Stimulated activated CD4-positive, alpha-beta T cell treated with anti-CD3 and anti-CD28 coated beads, Interleukin-2, amount 100 ng/mL, for 48 hours (primary cell): ENCODE measurements at regions not wholly inside any gene's neighbourhood (a gene's known extent, or its start where the extent isn't known, plus 50 kb on each side); places are given as distances from the start of the nearest gene placed in this dataset.

Source experiments
- DNase-seq, 2 donors: peaks; one replicate each; pipeline ENCODE4 v3.0.0-alpha.2; 2020

DNA sequence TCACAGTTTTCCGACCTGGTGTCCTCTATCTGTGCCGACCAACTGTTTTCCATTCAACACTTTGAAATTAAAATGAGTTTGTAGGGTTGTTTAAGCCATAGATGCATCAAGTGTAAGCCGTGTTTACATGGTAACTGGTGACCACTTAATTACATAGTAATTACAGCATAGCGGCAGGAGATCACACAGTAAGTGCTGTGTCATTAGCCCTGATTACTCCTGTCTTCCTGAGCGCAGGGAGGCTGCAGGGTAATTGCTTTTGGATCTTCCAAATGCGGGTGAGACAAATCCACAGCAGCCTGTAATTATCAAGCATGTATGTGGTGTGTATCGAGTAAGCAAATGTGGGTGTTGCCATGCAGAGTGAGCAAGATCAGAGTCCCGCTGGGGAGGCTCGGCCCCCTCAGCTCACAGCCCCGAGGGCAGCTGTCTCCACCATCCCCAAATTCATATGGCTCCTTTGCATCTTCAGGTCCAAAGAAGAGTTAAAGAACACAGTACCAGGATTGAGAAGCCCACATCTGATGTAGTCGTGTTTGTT, 71.5 kb upstream of the HDAC4 start:
- DNase-seq = no peak

DNA sequence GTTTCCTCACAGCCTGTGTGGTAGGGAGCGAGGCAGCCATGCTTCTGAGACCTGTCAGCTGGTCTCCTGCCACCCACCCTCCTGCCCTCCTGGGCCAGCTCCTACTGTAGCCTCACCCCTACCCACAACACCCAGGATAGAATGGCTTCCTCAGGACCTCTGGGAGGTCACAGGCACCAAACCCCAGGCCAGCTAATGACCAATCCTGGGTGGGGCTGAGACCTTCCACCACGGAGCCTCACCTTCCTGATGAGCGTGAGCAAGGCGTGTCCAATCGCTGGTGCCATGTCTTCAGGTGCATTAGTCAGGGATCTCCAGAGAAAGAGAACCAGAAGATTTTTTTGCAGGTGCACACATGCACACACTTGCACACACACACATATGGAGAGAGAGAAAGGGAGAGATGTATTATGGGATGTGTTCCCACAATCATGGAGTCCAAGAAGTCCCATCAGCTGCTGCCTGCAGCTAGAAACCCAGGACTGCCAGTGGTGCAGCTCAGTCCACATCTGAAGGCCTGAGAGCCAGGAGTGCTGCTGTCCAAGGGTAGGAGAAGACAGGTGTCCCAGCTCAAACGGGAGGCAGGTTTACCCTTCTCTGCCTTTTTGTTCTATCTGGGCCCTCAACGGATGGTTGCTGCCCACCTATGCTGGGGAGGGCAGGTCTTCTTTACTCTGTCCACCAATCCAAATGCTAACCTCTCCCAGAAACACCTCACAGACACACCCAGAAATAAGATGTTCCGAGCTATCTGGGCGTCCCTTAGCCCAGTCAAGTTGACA, 70.4 kb upstream of the HDAC4 start:
- no peak for DNase-seq

DNA sequence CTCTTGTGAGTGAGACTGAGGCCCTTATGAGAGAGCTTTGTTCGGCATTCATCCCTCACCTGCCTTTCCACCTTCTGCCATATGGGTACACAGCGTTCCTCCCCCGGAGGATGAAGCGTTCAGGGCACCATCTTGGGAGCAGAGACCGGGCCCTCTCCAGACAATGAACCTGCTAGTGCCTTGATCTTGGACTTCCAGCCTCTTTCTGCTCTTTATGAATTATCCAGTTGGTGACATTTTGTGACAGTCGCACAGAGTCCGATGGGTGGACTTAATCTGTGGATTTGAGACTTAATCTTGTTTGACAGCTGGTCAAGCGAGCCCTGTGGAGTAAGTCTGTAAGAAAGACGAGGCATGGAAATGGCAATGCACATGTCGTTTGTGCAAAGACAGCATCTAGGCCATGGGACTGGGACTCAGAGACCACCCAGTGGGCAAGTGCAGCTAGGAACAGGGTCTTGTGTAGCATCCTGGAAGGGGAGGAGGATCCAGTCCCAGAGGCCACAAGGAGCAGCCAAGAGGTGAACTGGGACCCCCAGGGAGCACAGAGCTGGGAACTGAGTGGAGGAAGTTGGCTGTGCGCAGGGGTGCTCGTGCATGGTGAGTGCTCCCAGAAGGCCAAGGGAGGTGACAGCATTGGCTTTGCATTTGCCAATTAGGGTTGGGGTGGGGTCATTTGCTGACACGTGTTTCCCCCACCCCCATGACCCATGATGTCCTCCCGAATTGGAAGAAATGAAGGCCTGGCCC, 69.5 kb upstream of the HDAC4 start:
- no peak for DNase-seq

DNA sequence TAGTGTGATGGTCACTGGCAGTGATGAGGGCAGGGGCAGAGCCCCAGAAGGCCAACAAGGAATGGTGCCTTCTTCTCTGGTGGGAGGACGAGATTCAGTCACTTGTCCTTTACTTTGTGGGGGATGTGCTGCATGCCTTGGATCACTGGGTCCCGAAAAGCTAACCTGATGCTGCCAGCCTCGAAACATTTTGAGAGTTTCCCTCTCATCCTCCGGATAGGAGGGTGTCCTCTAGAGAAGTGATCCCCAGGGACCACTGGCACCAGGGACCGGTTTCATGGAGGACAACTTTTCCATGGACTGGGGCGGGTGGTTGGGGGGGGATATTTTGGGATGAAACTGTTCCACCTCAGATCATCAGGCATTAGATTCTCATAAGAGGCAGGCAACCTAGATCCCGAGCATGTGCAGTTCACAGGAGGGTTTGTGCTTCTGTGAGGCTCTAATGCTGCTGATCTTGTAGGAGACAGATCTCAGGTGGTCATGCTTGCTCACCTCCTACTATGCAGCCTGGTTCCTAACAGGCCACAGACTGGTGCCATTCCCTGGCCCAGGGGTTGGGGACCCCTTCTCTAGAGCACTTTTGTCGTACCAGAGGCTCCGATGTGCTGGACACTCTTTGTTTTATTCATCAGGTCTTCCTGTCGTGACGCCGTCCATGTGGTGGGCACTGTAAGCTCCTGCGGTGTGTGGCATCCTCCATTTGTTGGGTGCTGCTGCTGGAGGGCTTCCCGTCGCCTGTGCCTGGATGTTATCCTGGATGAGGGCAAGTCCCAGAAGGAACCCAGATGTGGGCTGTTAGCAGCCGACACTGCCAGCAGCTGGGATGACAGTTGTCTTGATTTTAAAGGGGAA, 68.5 kb upstream of the HDAC4 start:
- no peak for DNase-seq

DNA sequence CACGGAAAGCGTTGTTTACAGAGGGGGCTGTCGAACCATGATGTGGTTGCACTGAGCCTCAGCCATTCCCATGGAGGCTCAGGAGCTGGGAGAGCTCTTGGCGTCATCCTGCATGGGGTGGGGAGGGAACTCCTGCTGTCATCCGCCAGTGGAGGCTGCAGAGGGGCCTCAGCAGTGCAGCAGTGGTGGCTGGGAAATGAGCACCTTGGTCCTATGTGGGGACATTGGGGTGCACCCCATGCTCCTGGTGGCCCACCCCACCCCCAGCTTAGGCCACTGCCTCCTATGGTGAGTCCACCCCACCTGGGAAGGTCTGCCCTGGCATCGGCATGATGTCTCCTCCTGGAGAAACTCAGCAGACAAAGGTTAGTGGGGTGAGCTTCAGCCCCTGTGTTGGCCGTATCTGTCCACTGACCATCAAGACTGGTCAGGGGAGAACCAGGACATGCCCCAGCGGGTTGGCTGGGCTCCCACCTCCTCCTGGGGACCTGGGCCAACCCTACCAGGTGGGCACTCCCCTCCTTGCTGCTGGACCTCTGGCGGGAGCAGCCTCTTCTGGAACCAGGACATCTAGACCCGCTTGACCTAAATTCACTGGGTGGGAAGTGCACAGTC, 67.8 kb upstream of the HDAC4 start:
- DNase-seq = no peak

DNA sequence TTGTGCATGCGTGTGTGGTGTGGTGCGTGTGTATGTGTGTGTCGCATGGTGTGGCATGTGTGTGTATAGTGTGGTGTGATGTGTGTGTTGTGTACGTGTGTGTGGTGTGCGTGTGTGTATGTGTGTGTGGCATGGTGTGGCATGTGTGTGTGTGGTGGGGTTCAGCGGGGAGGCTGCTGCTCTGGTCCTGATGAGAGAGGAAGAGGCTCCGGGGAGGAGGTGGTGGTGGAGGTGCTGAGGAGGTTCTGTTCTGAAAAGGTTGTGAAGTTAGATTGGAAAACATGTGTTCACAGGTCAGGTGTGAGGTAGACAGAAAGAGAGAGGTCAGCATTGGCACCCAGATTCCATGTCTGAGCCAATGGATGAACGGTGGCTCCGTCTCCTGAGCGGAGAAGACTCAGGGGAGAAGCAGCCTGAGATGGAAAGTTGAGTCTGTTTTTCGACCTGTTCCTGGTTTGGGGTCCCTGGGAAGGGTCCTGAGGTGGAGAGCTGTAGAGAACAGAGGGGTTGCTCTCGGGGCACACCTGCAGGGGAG, 67.2 kb upstream of the HDAC4 start:
- no peak for DNase-seq

DNA sequence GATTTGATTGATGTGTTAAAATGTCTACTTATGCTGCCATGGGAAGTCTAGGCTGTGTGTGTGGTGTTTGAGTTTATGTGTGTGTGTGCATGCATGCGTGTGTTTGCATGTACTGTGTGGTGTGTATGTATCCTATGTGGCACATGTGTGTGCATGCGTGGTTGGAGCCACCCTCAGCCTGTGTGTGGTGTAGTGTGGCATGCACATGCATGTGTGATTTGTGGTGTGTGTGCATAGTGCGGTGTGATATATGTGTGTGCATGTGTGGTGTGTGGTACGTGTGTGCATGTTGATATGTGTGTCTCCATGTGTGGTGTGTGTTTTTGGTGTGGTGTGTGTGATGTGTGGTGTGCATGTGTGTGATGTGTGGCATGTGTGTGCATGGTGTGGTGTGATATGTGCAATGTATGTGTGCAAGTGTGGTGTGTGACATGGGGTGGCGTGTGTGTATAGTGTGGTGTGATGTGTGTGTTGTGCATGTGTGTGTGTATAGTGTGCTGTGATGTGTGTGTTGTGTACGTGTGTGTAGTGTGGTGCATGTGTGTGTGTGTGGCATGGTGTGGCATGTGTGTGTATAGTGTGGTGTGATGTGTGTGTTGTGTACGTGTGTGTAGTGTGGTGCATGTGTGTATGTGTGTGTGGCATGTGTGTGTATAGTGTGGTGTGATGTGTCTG, 66.6 kb upstream of the HDAC4 start:
- no peak for DNase-seq

DNA sequence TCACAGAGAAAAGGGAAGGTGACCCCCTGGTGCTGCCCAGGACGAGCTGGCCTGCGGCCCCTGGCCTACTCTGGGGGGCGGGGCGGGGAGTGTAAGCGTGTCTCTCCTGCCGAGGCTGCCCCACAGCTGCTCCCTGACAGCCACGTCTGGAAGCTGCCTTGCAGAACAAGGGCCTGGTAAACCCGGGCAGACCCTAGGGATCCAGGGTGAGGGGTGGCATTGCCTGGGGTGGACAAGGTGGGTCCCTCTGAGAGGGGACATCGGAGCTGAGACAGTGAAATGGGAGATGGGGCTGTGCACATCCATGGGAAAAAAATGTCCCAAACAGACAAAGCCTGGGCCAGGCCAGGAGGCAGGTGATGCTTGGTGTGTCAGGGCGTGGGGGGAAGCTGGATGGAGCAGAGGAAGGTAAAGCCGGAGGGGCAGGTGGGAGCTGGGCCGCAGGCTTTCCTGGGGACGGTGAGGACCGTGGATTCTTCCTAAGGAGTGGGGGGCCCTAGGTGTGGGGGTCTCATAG, 66.0 kb upstream of the HDAC4 start:
- DNase-seq = no peak

DNA sequence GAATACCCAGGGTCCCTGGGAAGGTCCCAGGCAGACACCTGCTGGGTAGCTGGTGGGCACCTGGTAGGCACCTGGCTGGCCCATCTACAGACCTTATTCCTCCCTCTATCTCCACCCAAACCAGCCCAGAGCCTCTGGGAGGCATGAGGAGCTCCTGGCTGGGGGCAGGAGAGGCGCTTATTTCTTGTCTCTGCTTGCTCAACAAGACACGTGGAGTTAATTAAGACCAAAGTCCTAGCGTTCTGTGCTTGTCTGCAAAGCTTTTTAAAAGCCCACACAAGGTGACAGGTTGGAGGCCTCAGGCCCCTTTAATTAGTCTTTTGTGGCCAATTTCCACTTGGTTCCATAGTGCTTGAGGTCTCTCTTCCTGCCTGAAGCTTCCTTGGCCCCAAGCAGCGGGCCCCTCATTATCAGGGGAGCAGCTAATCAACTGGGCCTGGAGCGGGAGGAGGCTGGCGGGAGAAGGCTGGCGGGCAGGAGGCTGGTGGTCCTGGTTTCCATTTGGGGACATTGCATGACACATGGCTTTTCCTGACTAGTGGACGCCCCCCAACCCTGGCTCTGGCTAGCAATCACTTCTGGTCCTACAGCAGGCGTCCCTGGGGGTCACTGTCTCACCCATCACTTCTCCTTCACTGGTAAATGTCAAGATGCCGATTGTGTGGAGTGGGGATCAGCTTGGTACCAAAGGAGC, 65.4 kb upstream of the HDAC4 start:
- no peak for DNase-seq

DNA sequence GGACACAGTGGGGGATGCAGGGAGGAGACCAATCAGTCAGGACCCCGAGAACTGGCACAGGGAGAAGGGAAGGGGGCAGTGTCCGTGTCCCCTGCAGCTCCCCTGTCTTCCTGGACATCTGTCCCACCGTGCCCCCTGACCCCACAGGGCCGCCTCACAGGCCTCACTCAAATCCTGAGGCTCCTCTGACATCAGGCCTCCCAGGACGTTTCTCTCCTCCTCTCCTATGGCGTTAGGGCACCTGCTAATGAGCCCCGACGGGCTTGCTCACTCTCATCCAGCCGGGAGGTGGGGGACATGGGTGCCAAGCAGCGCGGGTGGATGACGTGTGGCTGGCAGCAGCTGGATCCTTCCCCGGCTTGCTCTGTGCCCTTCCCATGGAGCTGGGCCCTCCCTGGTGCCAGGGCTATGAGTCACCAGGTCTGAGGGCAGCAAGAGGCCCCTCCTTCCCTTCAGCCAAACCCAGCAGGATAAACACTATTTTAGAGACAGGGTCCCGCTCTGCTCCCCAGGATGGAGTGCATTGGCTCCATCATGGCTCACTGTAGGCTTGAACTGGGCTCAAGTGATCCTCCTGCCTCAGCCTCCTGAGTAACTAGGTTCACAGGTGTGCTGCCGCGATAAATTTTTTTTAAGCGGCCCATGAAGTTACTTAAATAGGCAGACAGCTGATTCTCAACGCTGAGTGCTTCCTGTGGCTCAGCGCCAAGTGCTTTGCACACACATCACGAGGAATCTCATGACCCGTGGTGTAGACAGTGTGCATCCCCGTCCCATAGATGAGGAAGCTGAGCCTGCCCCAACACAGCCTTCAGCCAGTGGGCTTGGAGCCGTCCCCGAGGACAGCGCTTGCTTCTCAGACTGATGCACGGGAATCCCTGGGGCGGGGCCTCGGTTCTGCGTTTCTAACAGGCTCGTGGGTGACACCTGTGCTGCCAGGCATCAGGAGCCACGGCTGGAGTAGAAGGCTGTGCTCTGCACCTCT, 64.5 kb upstream of the HDAC4 start:
- DNase-seq = no peak

DNA sequence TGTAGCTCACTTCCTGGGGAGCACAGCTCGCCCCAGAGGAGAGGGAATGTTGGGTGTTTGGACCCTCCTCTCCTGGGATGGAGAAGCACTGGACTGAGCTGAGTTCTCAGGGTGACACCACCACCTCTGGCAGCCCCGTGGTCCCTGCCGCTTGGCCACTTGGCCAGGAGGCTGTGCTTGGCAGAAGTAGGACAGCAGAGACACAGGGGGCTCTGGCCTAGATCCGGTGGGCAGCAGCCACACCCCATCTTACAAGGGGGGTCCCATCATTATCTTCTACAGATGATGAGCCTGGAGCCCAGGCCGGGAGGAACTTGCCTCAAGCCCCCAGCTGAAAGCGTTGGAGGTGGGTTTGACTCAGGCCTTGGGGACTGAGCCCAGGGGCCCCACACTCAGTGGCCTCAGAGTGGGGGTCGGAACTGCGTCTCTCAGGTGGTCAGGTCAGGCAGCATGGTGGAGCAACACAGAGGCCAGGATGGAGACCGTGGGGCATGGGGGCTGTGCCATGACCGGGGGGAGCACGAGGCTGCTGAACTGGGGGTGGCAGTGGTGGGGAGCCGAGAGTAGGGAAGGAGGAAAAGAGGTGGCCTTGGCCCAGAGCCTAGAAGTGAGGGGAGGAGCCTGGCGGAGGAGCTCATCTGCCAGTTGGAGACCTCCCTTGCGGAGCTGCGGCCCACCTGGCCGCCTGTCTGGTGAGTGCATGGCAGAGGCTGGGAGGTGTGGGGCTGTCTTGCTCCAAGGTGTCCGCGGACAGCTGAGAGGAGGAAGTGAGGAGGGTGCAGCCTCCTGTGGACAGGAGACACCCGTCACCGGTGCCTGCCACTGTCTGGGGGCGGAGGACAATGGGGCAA, 63.6 kb upstream of the HDAC4 start:
- DNase-seq = no peak

DNA sequence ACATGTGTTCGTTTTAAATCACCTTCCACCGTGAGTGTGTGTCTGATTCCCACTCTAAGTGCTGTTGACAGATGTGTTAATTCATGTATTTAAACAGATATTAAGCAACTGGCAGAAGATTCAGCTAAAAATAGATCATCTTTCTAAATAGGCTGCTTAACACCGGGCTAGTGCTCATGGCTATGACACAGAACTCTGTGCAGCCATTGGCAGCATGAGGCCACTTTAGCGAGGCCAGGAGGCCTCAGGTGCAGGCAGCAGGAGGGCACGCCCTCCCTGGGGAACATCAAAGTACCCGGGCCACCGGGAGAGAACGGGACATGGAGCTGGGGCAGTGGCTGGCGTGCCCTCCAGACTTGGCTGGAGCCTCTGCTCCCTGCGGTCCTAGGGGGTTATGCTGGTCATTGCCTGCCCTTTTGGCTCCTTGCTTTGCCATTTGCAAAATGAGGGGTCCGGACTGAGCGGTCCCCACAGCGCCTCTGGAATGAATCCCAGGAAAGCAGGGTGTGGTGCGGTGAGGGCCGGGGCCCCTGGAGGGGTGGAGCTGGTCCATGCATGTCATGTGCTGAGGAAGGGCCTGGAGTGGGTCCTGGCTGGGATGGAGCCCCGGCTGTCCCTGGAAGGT, 62.8 kb upstream of the HDAC4 start:
- DNase-seq = no peak

DNA sequence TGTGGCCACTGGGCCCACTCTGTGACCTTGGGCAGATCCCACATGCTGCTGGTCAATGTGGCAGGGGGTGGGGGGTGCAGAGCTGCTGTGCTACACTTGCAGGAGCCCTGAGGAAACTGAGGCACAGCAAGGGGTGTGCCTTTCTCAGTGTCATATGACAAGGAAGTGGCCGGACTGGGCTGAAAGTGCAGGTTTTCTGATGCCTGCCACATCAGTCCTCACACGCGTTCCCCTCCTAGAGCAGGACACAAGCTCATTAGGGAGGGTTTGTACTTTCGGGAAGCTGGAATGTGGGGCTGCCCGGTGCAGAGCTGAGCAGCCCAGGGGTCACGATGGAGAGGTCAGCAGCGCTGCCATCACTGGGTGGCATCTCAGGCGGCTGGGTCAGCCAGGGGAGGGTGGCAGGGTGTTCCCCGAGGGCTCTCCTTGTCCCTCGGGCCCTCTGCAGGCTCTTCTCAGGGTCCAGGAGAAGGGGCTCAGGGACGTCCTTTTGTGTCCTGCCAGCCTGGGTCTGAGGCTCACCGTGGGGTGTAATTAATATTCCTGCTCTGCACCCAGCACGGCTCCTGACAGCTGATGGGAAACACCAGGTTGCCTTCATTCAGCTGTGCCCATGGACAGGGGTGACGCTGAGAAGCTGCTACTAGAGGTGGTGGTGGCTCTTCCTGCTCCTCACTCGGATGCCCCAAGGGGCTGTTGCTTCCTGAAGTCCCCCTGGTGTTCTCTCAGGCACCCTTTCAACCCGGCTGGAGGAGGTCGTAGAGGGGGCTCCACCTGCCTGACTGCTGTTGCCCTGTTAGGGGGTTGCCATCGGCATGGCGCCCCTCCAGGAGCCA, 62.1 kb upstream of the HDAC4 start:
- DNase-seq = no peak

DNA sequence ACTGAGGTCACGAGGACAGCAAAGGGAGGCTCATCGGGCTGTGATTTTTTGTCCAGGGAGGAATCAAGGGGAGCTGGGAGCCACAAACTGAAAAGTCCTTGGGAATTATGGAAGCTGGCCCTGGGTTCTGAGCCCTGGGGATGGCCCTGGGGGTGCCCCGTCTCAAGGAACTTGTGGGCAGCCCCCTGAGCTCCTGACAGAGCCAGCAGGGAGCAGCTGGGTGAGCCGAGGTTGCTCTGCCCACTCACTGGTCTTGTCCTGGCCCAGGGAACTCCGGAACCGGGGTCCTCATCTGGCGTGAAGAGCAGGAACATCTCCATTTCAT, 61.3 kb upstream of the HDAC4 start:
- DNase-seq = no peak

DNA sequence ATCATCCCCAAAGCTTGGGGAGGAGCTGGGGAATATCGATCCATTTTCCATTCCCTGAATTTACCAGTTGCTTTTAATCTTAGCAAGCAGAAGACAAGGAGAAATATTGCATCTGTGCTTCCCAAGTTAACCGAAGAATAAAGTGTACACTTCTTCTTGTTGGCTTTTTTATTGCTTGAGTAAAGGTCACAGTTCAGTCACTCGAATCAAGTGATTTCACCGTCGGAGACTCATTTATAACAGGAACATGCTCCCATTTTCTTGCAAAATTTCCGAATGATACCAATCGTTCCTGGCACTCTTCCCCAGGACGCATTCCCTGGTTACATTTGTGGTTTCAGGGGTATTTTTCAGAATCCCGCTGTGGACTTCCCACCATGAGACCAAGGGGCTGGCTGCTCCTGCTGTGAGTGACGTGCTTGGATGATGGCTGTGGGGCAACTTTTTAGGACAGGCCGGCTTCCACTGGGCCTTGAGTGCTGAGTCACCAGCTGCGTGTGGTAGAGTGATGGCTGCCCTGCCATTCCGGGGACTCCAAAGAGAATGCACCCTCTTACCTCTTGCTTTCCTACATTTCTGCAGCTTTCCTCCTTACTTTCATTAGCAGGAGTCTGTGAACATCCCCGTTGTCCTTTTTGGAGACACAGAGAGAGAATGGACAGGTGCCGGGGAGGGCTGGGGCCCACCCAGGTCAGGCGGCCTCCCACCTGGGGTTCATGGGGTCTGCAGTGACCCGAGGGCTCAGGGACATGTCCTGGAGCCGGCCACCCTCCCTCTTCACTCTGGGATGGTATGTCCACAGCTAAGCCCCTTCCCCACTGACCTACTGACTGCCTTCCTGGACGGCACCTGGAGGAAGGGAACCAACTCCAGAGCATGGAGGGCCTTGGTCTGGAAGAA, 60.7 kb upstream of the HDAC4 start:
- DNase-seq = no peak

DNA sequence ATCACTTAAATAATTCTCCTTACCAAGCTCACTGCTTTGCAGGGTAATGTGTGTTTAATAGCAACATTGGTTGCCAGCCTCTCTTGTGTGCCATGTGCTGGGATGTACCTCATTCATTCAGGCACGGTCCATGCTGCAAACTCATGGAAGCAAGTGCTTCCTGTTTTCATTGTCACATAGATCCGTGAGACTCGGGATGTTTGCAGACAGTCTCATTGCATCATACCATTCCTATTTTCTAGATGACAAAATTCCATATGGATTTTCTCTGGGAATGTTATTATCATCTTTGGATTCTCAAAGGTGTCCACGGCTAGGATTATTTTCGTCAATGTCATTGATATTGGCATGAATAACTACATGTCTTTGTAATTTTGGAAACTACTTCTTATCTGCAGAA, 60.0 kb upstream of the HDAC4 start:
- DNase-seq = no peak
